SKM-1 (cell line): ENCODE measurements at regions not wholly inside any gene's neighbourhood (a gene's known extent, or its start where the extent isn't known, plus 50 kb on each side); places are given as distances from the start of the nearest gene placed in this dataset.

Experiments
- DNase-seq: peaks from one replicate; lab custom pipeline; 2025; ENCODE audit not compliant: unreplicated experiment; lab: John Stamatoyannopoulos, UW

DNA sequence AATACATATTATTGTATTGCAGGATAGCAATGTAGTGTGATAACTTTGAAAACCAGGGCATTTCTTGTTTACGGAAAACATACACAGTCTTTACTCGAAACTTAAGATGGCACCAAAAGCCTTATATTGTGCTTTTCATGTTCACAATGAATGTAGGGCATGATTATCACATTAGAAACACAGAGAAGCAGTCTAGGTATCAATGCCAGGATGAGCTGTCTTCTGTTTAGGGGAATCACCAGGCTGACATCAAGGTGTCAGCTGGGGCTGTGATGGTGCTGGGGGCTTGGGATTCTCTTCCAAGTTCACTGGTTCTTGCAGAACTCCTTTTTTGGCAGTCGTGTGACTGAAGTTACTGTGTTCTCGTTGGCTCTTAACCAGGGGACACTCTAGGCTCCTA, 1067.3 kb downstream of the FLRT2 start:
- no peak for DNase-seq

DNA sequence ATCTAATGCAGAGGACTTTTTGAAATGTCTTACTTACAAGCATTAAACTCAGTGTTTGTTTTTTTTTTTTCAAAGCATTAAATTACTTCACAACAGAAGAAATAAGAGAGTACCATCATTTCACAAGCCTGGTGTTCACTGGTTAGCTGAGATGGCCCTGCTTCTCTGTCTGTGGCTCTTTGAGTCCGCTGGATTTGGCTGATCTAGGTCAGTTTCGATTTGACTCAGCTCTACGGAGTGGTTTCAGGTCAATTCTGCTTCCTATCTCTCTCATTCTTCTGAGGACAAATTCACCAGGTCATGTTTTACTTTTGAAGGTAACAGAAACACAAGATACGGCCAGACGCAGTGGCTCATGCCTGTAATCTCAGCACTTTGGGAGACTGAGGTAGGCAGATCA, 1066.1 kb downstream of the FLRT2 start:
- no peak for DNase-seq

DNA sequence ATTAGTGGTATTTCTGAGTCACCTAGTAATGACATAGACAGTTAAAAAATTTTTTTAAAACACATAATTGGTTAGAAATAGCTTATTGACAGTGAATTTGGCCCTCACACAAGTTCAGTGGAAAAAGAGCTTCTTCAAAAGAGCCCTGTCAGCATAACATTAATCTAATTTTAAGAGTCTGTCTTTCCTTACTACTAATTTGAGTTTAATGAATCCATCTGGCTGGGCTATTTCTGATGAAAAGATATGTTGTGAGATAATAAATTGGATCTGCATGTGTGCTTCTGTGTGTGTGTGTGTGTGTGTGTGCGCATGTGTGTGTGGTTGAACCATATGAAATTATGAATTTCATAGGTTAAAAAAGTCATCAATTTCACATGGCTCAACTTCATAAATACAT, 1045.2 kb downstream of the FLRT2 start:
- no peak for DNase-seq

DNA sequence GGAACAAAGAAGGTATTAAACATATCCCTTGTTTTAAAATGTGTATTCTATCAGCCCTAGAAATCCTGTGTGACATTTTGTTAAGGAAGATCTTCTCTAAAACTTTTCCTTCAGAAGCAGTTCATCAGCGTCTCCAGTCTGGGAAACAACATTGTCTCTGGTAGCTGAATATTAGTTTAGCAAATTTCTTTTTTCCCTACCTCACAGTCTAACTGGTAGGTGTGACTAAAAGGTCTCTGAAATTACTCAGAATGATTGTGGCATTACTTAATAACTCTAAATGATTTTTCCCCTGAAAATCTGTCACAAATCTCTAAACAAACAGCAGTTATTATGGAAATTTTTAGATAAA, 1044.8 kb downstream of the FLRT2 start:
- no peak for DNase-seq

DNA sequence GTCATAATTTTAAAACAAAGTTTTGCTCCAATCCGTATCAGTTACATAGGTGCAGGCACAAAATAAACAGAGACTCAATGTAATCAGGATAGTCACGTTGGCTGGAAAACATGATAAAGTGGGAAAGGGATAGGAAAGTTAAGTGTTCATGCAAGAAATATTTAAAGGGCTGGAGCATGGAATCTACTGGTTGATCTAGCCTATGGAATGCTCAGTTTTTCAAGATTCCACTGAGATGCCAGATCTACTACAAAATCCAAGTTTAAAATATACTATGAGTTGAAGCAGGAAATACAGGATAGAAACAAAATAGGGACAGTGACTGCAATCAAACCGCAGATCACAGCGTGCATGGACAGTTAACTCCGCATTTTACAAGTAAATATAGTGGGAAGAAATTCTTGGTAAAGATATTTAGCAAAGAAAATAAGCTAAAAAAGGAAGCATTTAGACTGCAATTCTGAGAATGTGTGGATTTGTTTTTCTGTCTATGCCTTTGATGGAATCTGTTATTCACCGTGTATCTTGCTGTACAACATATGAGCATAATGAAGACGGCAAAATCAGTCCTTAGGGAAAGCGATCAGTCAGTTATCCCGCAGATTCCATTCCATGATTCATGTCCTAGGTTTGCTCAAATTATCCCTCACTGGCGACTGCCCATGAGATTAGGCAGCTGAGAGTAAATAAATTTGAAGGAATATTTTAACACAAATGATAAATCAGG, 1044.3 kb downstream of the FLRT2 start:
- DNase-seq = no peak

DNA sequence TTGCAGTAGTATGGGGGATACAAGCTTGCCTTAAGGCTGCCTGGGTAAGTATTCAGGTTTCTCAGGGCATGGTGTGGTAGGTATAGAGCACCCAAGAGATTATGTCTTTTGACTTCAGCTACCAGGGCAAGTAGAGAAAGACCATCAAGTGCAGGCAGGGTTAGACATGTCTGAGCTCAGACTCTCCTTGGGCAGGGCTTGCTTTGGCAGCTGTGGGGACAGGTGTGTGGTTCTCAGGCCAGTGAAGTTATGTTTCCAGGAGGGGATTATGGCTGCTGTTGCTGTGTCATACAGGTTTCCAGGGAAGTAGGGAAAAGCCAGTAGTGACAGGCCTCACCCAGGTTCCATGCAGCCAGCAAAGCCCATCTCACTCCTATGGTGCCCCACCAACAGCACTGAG, 1040.4 kb downstream of the FLRT2 start:
- no peak for DNase-seq

DNA sequence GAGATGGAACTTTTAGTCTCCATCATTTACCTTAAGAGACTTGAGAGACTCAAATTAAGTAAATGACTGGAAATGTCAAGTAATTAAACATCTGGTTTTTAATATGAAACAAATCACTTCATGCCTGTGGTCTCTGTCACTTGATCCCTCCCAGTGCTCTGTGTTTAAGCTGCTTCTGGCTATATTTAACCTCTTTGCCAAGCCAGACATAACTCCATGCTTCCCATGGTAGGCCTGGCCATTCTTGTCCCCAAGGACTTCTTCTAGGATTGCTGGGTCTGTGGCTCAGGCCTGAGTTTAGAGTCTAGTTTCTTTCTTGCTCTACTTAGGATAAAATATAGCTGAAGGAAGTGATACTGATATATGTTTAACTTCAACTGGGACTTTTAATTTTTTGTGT, 1013.6 kb downstream of the FLRT2 start:
- DNase-seq = no peak

DNA sequence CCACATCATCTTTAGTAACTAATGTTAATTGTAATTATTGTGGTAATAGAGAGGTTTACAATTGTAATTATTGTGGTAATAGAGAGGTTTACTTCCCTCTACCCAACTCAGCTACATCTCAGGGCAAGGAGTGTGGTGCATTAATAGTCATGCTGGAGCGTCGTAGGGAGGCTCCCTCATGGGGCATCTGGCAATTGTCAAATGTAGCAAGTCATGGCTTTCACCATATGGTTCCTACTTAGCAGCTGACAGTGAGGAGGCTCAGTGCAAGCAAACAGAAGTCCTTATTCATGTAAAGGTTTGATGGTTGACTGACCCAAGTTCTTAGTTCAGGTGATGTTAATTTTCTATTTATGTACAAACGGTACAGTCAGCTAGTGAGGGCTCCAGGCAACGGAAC, 1012.0 kb downstream of the FLRT2 start:
- no peak for DNase-seq

DNA sequence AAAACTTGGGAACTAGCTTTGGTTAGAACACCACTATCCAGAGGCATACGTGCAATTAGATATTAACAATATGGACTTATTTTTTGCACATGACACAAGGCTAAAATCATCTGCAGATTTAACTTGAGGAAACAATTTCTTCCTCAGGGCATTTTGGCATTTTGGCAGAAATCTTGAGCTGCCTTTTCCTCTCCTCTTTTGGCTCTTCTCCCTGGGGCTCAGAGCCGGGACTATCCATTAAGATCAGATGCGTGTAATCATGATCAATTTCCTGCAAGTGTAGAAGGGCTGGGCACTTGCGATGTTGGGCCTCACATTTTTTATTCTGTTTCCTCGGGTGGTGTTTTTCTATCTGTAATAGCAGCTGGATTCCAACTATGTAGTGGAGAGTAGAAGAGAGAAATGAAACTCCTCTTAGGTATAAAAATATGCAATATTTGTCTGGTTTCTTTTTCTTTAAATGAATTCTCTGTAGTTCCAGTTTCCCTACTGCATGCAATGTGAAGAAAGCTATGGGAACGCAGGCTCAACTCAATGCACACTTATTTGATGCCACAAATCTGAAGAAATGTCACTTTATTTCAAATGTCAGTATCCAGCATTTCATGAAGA, 1010.8 kb downstream of the FLRT2 start:
- DNase-seq = no peak

DNA sequence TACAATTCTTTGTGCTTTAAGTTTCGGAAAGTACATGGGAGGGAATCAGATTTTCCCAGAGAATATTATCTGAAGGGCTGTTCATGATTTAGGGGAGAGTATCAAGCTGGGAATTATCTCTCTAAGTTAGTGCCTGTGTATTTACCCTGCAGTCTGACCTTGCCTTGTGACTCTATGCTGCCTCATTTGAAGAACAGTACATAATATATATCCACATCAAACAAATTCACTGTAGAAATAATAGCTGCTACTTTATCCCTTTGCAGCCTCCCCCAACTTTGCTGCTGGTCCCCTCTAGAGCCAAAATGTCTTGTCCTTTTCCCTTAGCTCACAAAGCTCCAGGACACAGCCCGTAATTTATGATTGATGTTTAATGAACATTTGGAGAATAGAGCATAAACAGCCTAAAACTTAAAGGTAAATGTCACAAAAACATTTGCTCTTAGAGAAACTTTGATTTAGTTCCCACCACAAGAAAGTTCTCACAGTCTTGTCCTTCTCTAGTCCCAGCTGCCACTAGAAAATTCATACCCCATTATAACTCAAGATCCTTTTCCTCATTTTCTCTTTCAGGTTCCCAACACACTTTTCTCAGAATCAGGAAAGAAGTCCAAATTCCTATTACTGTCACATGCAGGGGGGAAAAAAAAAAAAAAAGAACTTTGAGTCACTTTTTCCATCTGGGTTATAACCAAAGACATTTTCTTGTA, 1009.6 kb downstream of the FLRT2 start:
- DNase-seq = no peak

DNA sequence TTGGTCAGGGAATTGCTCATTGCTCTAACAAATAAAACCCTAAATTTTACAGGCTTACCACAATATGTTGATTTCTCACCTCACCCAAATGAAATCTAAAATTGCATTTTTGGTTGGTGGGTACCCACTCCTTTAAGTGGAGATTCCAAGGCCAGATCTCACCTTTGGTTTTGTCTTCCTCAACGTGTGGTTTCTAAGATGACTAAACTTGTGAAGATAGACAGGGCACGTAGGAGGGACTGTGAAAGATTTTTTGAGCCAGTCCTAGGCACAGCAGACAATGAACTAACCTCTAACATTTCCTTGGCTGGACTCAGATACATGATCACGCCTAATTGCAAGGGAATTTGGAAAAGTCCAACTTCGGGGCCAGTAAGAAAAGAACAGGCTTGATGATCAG, 1003.9 kb downstream of the FLRT2 start:
- DNase-seq = no peak

DNA sequence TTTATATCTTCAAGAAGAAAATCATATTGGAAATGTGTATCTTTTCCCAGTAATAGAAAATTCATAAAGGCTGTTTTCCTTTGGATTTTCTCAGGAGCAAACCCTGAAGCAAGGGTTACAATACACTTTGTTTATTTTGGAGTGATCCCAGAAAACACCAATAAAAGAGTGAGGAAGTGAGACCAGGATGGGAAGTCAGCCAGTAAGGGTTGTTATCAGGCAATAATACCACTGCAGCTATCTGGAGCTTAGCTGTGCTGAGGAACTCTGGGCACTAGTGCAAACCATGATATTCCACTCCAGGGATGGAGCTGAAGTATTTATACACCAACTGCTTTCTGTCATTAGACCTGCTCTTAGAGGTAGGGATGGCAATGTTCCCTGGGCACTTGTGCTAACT, 1002.3 kb downstream of the FLRT2 start:
- DNase-seq = no peak

DNA sequence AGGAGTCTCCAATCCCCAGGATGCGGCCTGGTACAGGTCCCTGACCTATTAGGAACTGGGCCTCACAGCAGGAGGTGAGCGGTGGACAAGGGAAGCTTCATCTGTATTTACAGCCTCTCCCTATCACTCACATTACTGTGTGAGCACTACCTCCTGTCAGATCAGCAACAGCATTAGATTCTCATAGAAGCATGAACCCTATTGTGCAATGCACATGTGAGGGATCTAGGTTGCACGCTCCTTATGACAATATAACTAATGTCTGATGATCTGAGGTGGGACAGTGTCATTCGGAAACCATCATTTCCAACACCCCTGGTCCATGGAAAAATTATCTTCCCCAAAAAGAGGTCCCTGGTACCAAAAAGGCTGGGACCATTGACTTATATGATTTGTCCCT, 1000.5 kb downstream of the FLRT2 start:
- no peak for DNase-seq

DNA sequence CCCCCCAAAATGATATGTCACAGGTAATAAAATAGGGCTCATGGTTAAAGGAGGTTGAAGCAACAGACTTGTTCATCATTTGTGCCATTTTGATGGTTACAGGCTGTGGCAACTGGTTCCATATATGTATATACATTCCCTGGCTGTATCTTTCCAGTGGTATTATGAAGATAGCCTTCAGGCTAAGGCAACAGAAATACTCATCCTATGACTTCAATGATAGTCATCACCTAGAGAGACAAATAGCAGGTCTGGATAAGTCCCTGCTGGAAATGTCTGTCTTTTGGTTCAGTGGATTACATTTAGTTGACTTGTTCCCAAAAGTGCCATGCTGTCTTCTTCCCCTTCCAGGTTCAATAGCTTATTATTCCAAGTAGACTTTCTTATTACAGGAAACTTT, 997.4 kb downstream of the FLRT2 start:
- DNase-seq = no peak

DNA sequence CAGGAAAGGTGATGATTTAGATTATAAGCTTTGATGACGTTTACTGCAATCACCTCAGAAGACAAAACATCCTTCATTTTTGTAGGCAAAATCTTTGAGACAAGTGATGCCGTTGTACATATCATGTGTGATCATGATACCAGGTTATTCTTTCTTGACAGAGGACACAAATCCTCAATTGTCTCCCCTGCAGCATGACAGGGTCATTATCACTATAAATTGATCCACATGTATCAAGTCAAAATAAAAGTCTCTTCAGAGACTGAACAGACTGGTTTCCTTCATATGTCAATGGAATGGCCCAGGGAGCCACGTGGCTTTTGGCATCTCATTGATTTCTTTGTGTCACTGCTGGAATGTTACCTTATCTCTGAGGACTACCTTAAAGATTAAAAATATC, 995.7 kb downstream of the FLRT2 start:
- DNase-seq = no peak

DNA sequence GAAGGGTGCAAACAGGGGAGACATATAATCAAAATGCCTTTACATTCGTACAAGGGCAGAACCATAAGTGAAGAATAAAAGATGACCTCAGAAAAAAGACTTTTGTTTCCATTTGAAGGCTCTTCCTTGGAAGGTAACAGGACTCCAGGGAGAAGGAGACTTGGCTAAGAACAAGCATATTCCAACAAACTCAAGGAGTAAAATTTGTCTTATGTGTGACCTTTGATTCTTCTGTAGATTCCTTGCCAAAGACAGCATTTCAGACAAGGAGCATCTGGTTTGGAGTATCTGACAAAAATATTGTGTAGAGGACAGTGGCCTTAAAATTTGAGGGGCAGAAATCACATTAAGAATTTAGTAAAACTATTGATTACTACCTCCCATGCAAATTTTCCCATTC, 991.9 kb downstream of the FLRT2 start:
- no peak for DNase-seq

DNA sequence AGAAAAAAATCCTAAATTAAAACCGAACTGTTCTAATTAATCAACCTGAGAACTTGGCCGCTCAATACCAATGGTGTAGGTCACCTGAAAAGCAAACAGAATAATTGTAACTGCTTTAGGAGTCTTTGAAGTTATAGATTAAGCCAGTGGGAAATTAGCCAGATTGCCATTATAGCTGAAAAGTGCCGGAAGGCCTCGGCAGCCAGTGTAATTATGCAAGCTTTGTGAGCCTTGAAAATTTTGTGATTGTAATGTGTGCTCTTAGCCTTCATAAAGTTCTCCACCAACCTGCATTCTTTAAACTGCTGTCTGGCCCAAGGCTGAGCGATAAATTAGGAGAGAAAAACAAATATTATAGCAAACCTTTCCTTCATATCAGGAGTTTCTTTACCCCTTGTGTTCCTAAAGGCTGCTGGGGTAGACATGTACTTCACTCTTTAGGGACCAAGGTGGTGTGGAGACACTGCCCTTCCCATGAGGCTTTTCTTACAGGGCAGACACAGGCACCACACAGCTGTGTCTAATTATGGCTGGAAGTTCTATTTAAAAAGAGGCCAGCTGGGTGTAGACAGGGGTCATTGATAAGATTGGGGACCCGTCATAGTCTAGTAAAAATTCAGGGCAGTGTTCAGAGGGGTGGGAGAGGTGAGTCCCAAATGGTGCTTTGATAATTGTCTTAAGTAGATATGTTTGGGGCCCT, 991.2 kb downstream of the FLRT2 start:
- DNase-seq = no peak

DNA sequence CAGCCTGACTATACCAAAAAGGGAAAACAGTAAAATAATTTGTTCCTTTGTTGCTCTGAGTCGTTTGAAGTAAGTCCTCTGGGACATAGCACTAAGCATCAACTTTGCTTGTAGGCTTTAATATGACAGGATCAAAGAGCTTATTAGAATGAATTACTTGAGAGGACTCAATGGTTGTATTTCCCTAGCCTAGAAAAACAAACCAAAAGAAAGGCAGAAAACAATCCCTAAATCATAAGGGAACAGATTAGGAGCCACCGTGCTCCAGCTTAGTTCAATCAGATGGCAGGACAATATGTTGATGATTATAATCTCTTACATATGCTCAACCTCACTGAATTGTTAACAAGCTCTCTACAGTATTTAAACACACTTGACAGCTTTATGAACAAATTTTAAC, 988.4 kb downstream of the FLRT2 start:
- DNase-seq = no peak

DNA sequence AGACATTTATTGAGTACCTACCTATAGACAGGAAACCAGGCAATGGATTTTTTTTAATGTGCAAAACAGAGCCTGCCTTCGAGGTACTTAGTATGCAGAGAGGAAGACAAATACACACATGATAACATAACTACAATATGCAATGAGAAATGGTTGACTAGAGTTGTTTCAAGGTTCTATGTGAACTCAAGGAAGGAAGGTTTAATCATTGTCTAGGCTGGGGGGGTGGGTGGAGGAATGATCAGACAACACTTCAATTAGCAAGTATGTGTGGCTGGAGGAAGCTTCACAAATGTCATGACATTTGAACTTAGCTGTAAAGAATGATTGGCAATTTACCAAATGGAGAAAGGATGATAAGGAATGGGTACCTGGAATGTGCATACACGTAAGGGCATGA, 985.3 kb downstream of the FLRT2 start:
- no peak for DNase-seq

DNA sequence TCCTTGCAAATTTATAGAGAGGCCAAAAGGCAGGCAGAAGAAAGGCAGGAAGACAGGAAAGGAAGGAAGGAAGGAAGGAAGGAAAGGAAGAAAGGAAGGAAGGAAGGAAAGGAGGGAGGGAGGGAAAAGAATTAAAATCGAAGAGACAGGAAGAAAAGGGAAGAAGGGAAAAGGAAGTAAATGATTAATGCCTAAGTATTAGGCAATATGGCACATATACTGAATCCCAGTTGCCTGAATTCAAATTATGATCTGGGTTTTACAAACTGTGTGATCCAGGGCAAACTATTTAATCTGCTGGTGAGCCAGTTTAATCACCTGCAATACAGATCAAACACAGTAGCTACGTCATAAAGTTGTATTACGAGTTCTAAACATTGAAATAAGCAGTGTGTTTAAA, 983.6 kb downstream of the FLRT2 start:
- DNase-seq = no peak

DNA sequence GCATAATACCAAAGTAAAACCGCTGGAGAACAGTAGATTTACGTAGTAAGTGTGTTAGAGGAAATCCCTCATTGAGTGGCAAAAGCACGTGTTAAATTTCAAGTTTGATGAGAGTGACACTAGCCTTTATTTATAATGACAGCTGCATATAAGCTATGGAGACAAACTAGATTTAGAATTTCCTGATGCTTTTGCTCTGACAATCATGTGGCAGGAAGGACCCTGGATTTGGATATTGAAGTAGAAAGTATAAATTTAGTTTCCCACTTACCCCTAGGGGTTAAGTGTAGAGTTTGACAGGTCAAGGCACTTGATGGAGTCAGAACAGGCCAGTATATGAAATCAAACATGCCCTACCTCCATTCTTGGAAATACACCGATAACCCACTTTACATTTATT, 983.1 kb downstream of the FLRT2 start:
- no peak for DNase-seq

DNA sequence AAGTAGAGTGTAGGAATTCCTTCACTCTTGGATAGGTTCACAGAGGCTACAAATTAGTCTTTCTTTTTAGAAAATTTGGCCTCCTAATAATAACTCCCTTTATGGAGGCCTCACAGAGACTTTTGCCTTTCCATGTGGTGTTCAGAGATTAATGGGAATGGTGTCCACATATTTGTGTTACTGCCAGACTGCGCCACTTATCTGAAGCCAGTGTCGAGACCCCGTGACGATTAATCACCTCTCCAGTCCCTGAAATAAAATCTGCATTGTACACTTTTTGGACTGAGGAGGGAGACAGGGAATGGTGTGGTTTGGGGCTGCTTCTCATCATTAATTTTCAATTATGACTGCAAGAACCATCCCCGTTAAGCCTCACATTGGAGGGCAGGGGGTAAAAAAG, 980.5 kb downstream of the FLRT2 start:
- no peak for DNase-seq
